G401 (cell line): ENCODE measurements at regions not wholly inside any gene's neighbourhood (a gene's known extent, or its start where the extent isn't known, plus 50 kb on each side); places are given as distances from the start of the nearest gene placed in this dataset.
"Not testable (repeated sequence)": the region's sequence is repeated elsewhere in the genome, so short reads cannot be mapped to it uniquely, and the experiment has no call there.

Source experiments
- DNase-seq: peaks from one replicate; pipeline ENCODE4 v3.0.0-alpha.2; 2015; ENCODE audit warnings: low spot score
- in situ Hi-C: cut with HindIII; loops from 2 replicates; pipeline ENCODE4 v1.10.0; 2016; ENCODE audit warnings: low sequenced_read_pairs, mixed read lengths

DNA sequence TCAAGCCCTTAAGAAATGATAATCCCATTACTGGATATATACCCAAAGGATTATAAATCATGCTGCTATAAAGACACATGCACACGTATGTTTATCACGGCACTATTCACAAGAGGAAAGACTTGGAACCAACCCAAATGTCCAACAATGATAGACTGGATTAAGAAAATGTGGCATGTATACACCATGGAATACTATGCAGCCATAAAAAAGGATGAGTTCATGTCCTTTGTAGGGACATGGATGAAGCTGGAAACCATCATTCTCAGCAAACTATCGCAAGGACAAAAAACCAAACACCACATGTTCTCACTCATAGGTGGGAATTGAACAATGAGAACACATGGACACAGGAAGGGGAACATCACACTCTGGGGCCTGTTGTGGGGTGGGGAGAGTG is 224.4 kb downstream of the KLF6 start:
- in situ Hi-C loops, DNase-seq: not testable (repeated sequence)

GRCh38 chr10:3559527-3559926 is 225.5 kb downstream of the KLF6 start:
- in situ Hi-C loops: no loop called here
- DNase-seq: no peak

- no peak for DNase-seq
- in situ Hi-C loops: no loop called here
Observed at GRCh38 chr10:3559011-3559410, 226.0 kb downstream of the KLF6 start.

- in situ Hi-C loops, DNase-seq: not testable (repeated sequence)
Observed at GRCh38 chr10:3556191-3557017, 228.6 kb downstream of the KLF6 start.

DNA sequence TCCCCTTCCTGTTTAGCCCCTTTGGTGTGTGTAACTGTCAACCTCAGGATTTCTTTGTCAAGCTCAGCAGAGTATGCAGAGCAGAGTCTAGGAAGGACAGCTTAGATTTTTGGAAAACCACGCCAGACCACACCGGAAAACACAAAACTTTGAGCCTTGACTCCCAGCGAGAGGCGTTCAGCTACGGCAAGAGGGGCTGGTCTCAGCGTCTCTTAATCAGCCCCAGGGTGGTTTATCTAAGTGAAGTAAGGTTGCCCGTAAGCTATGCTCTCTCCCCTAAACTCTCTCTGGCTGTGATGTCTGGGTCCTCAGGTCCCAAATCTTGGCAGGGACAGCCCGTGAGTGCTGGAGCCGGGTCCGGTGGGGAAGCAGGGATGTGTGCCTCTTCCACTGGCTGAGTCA is 230.9 kb downstream of the KLF6 start:
- no peak for DNase-seq
- in situ Hi-C loops: no loop called here

DNA sequence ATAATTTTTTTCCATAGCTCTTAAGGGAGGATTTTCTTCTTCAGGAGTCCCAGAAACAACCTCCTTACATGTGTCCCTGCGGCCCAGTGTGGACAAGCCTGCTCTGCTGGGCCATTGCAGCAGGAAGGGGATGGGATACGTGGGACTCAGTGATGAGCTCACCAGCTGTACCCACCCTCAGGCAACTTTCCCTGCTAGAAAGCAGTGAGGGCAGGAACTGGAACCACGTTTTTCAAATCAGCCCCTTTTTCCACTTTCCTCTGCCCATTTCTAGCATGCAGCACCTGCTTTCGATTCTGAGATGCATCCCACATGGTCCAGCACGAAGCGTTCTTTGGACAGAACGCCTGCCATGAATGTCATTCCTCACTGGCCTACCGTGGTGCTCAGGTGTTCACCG is 232.7 kb downstream of the KLF6 start:
- in situ Hi-C loops: no loop called here
- DNase-seq: no peak

DNA sequence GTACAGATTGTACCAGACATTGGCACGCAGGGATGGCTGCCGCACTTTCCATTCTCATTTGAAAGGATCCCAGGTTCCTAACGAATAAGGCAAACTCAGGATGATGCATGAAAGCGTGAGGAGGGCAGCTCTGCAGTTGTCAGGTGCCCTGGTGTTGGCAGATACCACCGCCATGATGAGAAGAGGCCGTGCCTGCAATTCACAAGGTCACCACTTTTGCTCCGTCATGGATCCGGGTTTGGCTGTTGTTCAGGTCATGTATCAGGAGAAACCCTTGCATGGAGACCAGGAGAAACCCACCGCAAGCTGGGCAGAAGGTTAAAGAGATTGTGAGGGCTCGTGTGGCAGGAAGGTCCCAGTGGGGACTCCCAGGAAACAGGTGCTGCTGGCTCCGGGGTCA is 233.2 kb downstream of the KLF6 start:
- in situ Hi-C loops: no loop called here

DNA sequence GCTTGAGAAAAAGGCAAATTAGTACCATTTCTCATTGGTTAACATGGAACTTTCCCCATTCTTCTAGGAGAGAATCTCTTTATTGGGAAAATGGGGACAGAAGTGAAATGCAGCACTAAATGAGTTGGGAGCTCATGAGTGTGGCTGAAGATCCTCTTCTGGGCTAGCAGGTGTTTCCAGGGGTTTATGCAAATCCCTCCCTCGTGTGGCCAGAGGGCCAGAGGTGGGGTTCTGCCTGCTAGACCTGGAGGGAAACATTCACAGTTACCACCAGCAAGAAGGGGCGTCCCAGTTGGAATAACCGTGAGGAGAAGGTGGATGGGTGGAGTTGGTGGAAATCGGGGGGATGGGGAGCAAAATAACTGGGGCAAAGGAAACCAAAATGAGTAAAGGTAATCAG is 235.9 kb downstream of the KLF6 start:
- in situ Hi-C loops: no loop called here
- no peak for DNase-seq

More for the DNA sequence above, 233.2 kb downstream of the KLF6 start:
- no peak for DNase-seq

GRCh38 chr10:3548702-3549101 is 236.3 kb downstream of the KLF6 start:
- in situ Hi-C loops: no loop called here
- no peak for DNase-seq

DNA sequence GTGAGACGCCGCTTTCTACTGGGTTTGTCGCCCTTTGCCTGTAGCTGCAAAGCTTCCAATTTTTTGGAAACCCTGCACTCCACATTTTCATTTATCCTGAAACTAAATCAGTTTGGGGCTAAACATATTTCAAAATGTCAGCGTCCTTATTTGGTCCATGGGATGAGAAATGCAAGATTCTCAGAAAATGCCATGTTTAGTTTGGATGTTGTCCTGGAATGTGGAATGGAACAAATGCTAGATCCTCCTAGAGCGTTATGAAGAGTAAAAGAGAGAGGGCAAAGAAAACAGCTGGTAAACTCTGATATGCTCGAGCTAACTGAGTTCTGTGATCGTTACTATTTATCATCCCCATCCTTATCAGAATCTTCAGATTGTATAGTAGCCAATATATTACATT is 236.9 kb downstream of the KLF6 start:
- in situ Hi-C loops: no loop called here
- DNase-seq: no peak

DNA sequence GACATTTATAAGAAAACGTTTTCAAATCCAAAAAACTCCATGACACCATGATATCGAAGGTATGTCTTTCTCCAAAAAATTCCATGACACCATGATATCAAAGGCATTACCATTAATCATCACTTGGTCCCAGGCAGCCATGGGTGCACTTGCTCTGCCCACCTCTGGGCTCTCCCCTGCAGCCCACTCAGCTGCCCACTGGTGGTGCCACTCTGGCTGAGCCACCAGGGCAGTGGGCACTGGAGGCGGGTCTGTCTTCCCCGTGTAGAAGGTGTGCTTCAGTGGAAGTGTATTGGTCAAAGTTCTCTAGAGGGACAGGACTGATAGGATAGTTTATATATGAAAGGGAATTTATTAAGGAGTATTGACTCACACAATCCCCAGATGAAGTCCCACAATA is 240.4 kb downstream of the KLF6 start:
- DNase-seq: no peak
- in situ Hi-C loops: no loop called here

- in situ Hi-C loops: no loop called here
- DNase-seq: no peak
Observed at GRCh38 chr10:3542185-3542611, 242.8 kb downstream of the KLF6 start.

DNA sequence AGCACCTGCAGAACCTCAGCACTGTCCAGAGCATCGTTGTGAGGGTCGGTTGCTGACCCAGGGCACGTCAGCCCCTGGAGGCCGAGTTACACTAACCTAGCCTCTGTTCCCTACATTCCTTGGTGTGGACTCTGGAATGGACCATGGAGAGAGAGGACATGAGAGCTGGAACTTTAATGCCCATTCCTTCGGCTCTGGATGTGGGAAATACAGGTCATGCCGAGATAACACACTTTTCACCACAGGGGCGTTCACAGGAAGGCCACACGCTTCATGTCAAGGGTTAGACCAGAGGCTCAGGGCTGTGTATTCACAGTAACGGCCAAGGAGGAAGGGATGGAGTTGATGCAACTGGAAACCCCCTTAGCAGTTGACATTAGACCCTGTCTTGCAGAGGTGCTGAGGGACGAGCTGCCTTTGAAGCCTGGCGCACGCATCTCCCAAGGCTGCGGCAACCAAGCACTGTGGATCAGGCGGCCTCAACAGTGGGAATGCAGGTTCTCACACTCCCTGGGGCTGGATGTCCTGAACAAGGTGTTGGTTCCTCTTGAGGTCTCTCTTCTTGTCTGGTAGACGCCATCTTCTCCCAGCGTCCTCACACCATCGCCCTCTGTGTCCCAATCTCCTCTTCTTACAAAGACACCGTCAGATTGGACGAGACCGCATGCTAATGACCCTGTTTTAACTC is 245.2 kb downstream of the KLF6 start:
- in situ Hi-C loops: no loop called here
- DNase-seq: no peak

DNA sequence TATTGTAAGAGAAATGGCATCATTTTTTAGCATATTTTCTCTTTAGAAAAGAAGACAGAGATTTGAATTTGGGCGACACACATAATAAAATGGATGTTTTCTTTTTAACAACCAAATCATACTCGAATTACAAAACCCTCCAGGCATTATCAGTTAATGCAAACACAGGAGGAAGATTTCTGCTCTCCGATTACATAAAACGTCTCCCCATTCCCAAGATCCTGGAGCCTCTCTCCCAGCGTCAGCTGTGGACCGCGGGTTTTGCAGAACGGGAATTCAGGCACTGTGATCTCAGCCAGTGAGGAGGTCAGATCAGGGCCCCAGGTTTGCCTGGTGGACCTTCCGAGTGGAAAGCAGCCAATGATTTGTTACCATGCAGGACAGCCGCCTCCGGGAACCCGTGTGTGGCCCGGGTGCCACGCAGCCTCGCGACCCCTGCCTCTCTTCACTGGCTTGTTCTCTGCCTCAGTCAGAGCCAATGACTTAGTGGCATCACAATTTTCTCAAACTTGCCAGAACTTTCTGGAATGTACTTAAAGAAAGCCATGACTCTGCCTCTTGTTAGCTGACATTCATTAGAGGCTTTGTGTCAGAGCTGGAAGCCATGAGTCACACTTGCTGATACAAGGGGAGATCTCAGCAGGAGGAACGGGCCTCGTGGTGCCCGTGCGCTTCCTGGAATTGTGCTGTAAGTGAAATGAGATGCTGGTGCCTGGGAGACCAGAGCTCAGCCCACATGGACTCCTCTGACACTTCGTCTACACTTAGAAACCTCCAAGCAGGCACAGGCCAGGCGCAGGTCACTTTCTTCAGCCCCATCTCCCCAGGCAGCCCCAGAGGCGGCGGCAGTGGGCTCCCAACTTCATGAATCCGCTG is 246.1 kb downstream of the KLF6 start:
- in situ Hi-C loops: no loop called here
- peak; percentile 2 for DNase-seq

DNA sequence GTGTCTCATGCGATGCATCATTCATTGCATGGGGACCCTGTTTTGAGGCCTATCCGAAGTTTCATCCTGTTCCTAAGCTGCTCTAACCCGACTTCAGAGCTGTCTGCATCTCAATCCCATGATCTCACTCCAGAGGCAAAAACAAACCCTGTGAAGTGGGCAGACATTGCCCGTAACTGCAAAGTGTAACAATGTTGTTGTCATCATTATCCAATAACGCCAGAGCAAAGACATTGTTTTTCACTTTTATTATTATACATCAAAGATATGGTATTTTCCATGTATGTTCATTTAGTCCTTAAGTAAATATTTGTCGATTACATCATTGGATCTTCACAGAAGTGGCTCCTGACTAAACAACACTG is 246.7 kb downstream of the KLF6 start:
- no peak for DNase-seq
- in situ Hi-C loops: no loop called here

DNA sequence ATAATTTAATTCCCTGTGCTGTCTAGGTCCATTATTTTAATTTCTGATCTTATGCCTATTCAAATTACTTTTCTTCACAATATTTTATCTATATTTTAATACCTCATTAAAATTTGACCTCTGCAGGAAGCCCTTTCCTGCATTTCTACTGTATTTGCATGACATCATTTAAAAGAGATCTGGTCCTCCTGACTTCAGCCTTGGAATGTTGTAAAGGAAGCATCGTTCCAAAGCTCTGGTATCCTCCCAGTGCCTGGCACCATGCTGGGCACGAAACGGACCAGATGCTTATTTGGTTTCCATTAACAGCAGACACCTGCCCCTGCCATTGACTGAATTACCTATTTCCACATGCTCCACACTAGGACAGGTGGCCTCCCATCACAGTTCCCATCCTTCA is 247.5 kb downstream of the KLF6 start:
- DNase-seq: no peak
- in situ Hi-C loops: no loop called here

- in situ Hi-C loops: no loop called here
- no peak for DNase-seq
Observed at GRCh38 chr10:3535001-3535400, 250.0 kb downstream of the KLF6 start.

GRCh38 chr10:3534433-3534832 is 250.6 kb downstream of the KLF6 start:
- in situ Hi-C loops: no loop called here
- no peak for DNase-seq

DNA sequence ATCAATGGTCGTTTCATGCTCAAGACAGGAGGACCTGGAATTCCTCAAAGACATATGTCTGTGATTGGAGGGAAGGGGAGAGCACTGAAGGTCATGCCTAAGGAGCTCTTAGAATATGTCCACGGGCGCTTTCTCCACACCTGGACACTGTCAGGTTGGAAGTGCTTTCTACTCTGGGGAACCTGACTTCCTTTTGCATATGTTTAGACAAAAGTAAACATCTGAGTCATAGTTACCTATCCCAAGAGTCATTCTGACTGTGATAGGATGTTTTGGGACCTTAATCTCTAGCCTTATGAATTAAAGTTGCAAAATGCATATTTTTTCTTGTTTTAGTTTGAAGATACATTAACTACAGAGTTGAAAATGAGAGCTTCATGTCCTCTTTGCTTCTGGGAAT is 251.7 kb downstream of the KLF6 start:
- in situ Hi-C loops: no loop called here
- no peak for DNase-seq

DNA sequence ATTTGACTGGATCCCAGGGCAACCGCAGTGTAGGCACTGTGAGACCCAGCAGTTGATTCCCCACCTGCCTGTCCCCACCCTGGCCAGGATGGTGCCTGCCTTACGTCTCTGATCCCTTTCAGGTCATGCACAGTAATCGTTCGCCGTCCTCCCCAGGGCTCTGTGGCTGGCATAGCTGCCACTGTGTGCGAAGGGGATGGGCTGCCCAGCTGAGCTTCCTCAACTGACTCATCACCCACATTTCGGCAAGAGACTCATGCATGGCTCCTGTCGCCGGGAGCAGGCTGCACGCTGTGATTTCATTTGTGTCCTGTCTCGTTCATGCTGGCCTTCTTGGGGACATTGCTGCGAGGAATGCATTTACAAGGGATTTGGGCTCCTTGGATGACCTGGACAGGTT is 252.4 kb downstream of the KLF6 start:
- in situ Hi-C loops: no loop called here
- no peak for DNase-seq
